ENCODE measurements at regions not wholly inside any gene's neighbourhood (a gene's known extent, or its start where the extent isn't known, plus 50 kb on each side); places are given as distances from the start of the nearest gene placed in this dataset.

DNA sequence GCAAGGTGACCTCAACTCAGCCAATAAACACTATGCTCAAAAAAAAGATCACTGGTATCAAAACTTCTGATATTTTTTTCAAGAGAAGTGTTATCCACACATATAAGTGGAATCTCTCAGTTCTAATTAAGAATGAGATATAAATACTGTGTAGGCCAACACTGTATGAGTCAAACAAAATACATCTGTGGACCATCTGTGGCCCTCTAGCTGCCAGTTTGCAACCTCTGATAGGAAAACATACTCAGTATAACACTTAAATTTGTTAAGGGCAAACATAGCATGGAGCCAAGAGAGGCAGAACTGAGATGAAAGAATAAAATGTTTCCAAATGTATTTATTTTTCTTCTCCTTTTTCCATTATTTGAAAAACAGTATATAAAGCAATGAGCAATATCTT lies 377.3 kb downstream of the ARAP2 start:
- TF ChIP-seq, protein P1, sequence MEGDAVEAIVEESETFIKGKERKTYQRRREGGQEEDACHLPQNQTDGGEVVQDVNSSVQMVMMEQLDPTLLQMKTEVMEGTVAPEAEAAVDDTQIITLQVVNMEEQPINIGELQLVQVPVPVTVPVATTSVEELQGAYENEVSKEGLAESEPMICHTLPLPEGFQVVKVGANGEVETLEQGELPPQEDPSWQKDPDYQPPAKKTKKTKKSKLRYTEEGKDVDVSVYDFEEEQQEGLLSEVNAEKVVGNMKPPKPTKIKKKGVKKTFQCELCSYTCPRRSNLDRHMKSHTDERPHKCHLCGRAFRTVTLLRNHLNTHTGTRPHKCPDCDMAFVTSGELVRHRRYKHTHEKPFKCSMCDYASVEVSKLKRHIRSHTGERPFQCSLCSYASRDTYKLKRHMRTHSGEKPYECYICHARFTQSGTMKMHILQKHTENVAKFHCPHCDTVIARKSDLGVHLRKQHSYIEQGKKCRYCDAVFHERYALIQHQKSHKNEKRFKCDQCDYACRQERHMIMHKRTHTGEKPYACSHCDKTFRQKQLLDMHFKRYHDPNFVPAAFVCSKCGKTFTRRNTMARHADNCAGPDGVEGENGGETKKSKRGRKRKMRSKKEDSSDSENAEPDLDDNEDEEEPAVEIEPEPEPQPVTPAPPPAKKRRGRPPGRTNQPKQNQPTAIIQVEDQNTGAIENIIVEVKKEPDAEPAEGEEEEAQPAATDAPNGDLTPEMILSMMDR (conservative IDR thresholded peaks at IDR 0.05; ENCODE audit: low read length) = no peak
- no peak for TF ChIP-seq EZH2phosphoT487 (IDR thresholded peaks at IDR 0.05; ENCODE audit: borderline replicate concordance, low read depth, low read length)
